Mesenchymal stem cell (in vitro differentiated cells and primary cell): ENCODE measurements at regions not wholly inside any gene's neighbourhood (a gene's known extent, or its start where the extent isn't known, plus 50 kb on each side); places are given as distances from the start of the nearest gene placed in this dataset.

Source experiments
- DNase-seq: peaks from one replicate; pipeline ENCODE4 v3.0.0-alpha.2; 2013
- H2AFZ ChIP-seq: one replicate; pipeline ENCODE4 v1.6.1; 2013; ENCODE audit warnings: low read depth, mild to moderate bottlenecking, control low read depth, inconsistent platforms, low read length, moderate library complexity
- H2AK5ac ChIP-seq: 2 replicates; pipeline ENCODE4 v1.6.1; 2013; ENCODE audit warnings: low read length, moderate library complexity, mild to moderate bottlenecking, inconsistent platforms; ENCODE audit not compliant: severe bottlenecking
- H2BK120ac ChIP-seq: one replicate; pipeline ENCODE4 v1.6.1; 2013; ENCODE audit warnings: low read depth, mild to moderate bottlenecking, inconsistent platforms, low read length, moderate library complexity
- H2BK12ac ChIP-seq, 2 experiments: one replicate each; pipeline ENCODE4 v1.6.1; 2013; ENCODE audit warnings: inconsistent platforms in 2 of 2, low read length in 2 of 2, mild to moderate bottlenecking in 2 of 2, moderate library complexity in 2 of 2, control low read depth in 1 of 2
- H2BK15ac ChIP-seq: one replicate; pipeline ENCODE4 v1.6.1; 2013; ENCODE audit warnings: mild to moderate bottlenecking, low read depth, inconsistent platforms; ENCODE audit not compliant: poor library complexity, severe bottlenecking
- H2BK5ac ChIP-seq: 2 replicates; pipeline ENCODE4 v1.6.1; 2013; ENCODE audit warnings: low read depth, mild to moderate bottlenecking, low read length, control low read depth, inconsistent platforms; ENCODE audit not compliant: poor library complexity, severe bottlenecking
- H3K14ac ChIP-seq, 2 experiments: one replicate each; pipeline ENCODE4 v1.6.1; 2013; ENCODE audit warnings: inconsistent platforms in 2 of 2, low read length in 2 of 2, control low read depth in 1 of 2, mild to moderate bottlenecking in 1 of 2, moderate library complexity in 1 of 2
- H3K18ac ChIP-seq, 2 experiments: one replicate each; pipeline ENCODE4 v1.6.1; 2013; ENCODE audit warnings: inconsistent platforms in 2 of 2, low read length in 2 of 2, control low read depth in 1 of 2, low read depth in 1 of 2, mild to moderate bottlenecking in 1 of 2
- H3K23ac ChIP-seq, 2 experiments: one replicate each; pipeline ENCODE4 v1.6.1; 2013; ENCODE audit warnings: inconsistent platforms in 2 of 2, low read length in 2 of 2, mild to moderate bottlenecking in 2 of 2, moderate library complexity in 2 of 2, control low read depth in 1 of 2
- H3K27ac ChIP-seq: 2 replicates; pipeline ENCODE4 v1.5.1; 2013; ENCODE audit warnings: mild to moderate bottlenecking, moderate library complexity, low read length, control low read depth, inconsistent platforms; ENCODE audit not compliant: poor library complexity, severe bottlenecking
- H3K27me3 ChIP-seq, 2 experiments: 2 replicates each; pipeline versions ENCODE4 v1.6.1 to v1.7.0; 2013; ENCODE audit warnings: low read length in 2 of 2, mild to moderate bottlenecking in 2 of 2, moderate library complexity in 2 of 2, control low read depth in 1 of 2, inconsistent platforms in 1 of 2; ENCODE audit not compliant: control insufficient read depth in 1 of 2, insufficient read depth in 1 of 2
- H3K36me3 ChIP-seq, 2 experiments: 2 replicates each; pipeline versions ENCODE4 v1.6.1 to v1.7.0; 2013; ENCODE audit warnings: low read length in 2 of 2, control low read depth in 1 of 2, inconsistent platforms in 1 of 2, low read depth in 1 of 2, mild to moderate bottlenecking in 1 of 2; ENCODE audit not compliant: insufficient read depth in 2 of 2, control insufficient read depth in 1 of 2
- H3K4ac ChIP-seq, 2 experiments: one replicate each; pipeline ENCODE4 v1.6.1; 2013; ENCODE audit warnings: inconsistent platforms in 2 of 2, low read length in 2 of 2, mild to moderate bottlenecking in 2 of 2, moderate library complexity in 2 of 2, control low read depth in 1 of 2, low read depth in 1 of 2
- H3K4me1 ChIP-seq: 2 replicates; pipeline ENCODE4 v1.6.1; 2013; ENCODE audit warnings: low read depth, low read length, control low read depth; ENCODE audit not compliant: control insufficient read depth, insufficient read depth
- H3K4me2 ChIP-seq: 2 replicates; pipeline ENCODE4 v1.6.1; 2013; ENCODE audit warnings: low read length, mild to moderate bottlenecking, inconsistent platforms; ENCODE audit not compliant: poor library complexity, severe bottlenecking
- H3K4me3 ChIP-seq, 2 experiments: 2 replicates each; pipeline versions ENCODE4 v1.5.1 to v1.7.0; 2013; ENCODE audit warnings: low read length in 2 of 2, mild to moderate bottlenecking in 2 of 2, control low read depth in 1 of 2, low read depth in 1 of 2; ENCODE audit not compliant: insufficient read depth in 1 of 2
- H3K79me1 ChIP-seq: replicated peaks from 2 replicates; pipeline ENCODE4 v1.6.1; 2013; ENCODE audit warnings: mild to moderate bottlenecking, control low read depth, low read length, inconsistent platforms; ENCODE audit not compliant: poor library complexity, severe bottlenecking
- H3K9ac ChIP-seq: 2 replicates; pipeline ENCODE4 v1.7.0; 2013; ENCODE audit warnings: mild to moderate bottlenecking, low read length, moderate library complexity
- H3K9me3 ChIP-seq: 2 replicates; pipeline ENCODE4 v1.7.0; 2013; ENCODE audit warnings: mild to moderate bottlenecking, low read length; ENCODE audit not compliant: control insufficient read depth
- H4K8ac ChIP-seq: one replicate; pipeline ENCODE4 v1.6.1; 2013; ENCODE audit warnings: inconsistent platforms, mild to moderate bottlenecking, low read length, moderate library complexity
- H4K91ac ChIP-seq: one replicate; pipeline ENCODE4 v1.6.1; 2013; ENCODE audit warnings: mild to moderate bottlenecking, low read length, inconsistent platforms
- WGBS: methylation state at CpG from one replicate; pipeline ENCODE4 v1.1.7; 2013; ENCODE audit warnings: mixed read lengths; 5-methylcytosine and 5-hydroxymethylcytosine counted together

GRCh38 chr2:10240161-10240681, 62.5 kb upstream of the HPCAL1 start:
- Histone ChIP-seq H3K4me3 (no peak overlapping the region), H3K4me1 (no peaks in the 10 kb centered on the region), H3K18ac (no peak overlapping the region), H2BK5ac (no peak overlapping the region), H3K9ac (no peak overlapping the region), H3K14ac (no peak overlapping the region), H2AK5ac (no peak overlapping the region), H3K27me3 (peaks cover 27 to 79% of the 10 kb centered on the region in 2 experiments), H4K8ac (no peak overlapping the region), H4K91ac (no peak overlapping the region), H2AFZ (no peak overlapping the region), H2BK15ac (no peak overlapping the region), H3K4me2 (no peak overlapping the region), H3K36me3 (peaks cover 0 to 2% of the 10 kb centered on the region in 2 experiments), H3K4ac (no peak overlapping the region), H3K23ac (no peak overlapping the region), H2BK120ac (no peak overlapping the region), H3K79me1 (no peaks in the 10 kb centered on the region), H2BK12ac (no peak overlapping the region), H3K27ac (no peak overlapping the region), H3K9me3 (no peaks in the 10 kb centered on the region)
- DNase-seq = no peak
- WGBS = 90% methylated on average over 18 of the region's 18 CpGs

DNA sequence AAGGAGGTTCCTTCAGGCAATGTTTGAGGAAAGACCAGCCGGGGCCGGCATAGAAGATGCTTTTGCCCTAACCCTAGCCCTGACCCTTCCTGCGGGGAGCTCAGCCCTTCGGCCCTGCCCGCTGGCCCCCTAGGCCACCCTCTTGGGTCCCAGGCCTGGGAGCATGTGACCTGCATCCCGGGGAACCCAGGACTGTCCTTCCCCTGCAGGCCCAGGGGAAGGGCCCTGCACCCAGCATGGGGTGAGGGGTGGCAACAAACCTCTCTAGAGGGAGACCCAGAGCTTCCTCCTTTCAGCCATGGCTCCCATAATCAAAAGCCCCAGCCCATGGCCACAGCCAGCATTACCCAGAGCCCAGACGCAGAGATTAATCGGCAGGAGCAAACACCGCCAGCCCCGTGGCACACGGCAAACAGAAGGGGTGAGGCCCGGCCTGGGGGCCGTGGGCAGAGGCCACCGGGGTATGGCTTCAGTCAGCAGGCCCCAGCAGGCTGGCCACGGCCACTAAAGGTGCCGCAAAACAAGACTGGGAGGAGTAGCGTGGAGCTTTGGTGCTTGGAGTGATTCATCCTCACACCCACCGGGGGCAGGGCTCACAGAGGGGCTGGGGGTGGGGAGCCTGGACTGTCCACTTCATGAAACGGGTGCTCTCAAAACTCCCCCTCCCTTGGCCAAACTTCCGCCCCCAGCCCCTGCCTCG, 61.6 kb upstream of the HPCAL1 start:
- no peak overlapping the region for H3K27ac ChIP-seq
- peaks cover 0 to 2% of the 10 kb centered on the region in 2 experiments for H3K36me3 ChIP-seq
- 88% methylated on average over 21 of the region's 21 CpGs for WGBS
- H4K91ac ChIP-seq = no peak overlapping the region
- H3K9me3 ChIP-seq = no peaks in the 10 kb centered on the region
- H2BK12ac ChIP-seq = no peak overlapping the region
- H3K4ac ChIP-seq = no peak overlapping the region
- H3K14ac ChIP-seq = no peak overlapping the region
- no peak overlapping the region for H2BK5ac ChIP-seq
- no peak overlapping the region for H3K18ac ChIP-seq
- no peak for DNase-seq
- no peak overlapping the region for H3K4me3 ChIP-seq
- H3K23ac ChIP-seq = no peak overlapping the region
- no peak overlapping the region for H3K9ac ChIP-seq
- no peaks in the 10 kb centered on the region for H3K4me1 ChIP-seq
- no peak overlapping the region for H4K8ac ChIP-seq
- H2AK5ac ChIP-seq = no peak overlapping the region
- no peak overlapping the region for H2BK15ac ChIP-seq
- no peaks in the 10 kb centered on the region for H3K79me1 ChIP-seq
- no peak overlapping the region for H2BK120ac ChIP-seq
- H3K4me2 ChIP-seq = no peak overlapping the region
- peaks cover 29 to 78% of the 10 kb centered on the region in 2 experiments for H3K27me3 ChIP-seq
- no peak overlapping the region for H2AFZ ChIP-seq

- Histone ChIP-seq H3K9me3 (no peaks in the 10 kb centered on the region), H3K14ac (no peak overlapping the region), H2AFZ (no peak overlapping the region), H2BK5ac (no peak overlapping the region), H3K27me3 (peaks cover 30 to 78% of the 10 kb centered on the region in 2 experiments), H3K4me3 (no peak overlapping the region), H2BK15ac (no peak overlapping the region), H2BK120ac (no peak overlapping the region), H3K18ac (no peak overlapping the region), H3K23ac (no peak overlapping the region), H3K4me2 (no peak overlapping the region), H3K9ac (no peak overlapping the region), H2BK12ac (no peak overlapping the region), H3K4ac (no peak overlapping the region), H4K8ac (no peak overlapping the region), H2AK5ac (no peak overlapping the region), H3K4me1 (no peaks in the 10 kb centered on the region), H3K79me1 (no peaks in the 10 kb centered on the region), H4K91ac (no peak overlapping the region), H3K27ac (no peak overlapping the region), H3K36me3 (peaks cover 0 to 2% of the 10 kb centered on the region in 2 experiments)
- no peak for DNase-seq
- 93% methylated on average over 20 of the region's 20 CpGs for WGBS
Observed at GRCh38 chr2:10241641-10242430, 60.9 kb upstream of the HPCAL1 start.

GRCh38 chr2:10242451-10242850, 60.3 kb upstream of the HPCAL1 start:
- no peak overlapping the region for H3K4me2 ChIP-seq
- no peak overlapping the region for H3K27ac ChIP-seq
- no peak overlapping the region for H4K8ac ChIP-seq
- H2BK12ac ChIP-seq = no peak overlapping the region
- no peak overlapping the region for H2AFZ ChIP-seq
- 96% methylated on average over 15 of the region's 15 CpGs for WGBS
- H3K4me1 ChIP-seq = no peaks in the 10 kb centered on the region
- H3K23ac ChIP-seq = no peak overlapping the region
- no peak overlapping the region for H3K18ac ChIP-seq
- H2AK5ac ChIP-seq = no peak overlapping the region
- H2BK5ac ChIP-seq = no peak overlapping the region
- H3K9ac ChIP-seq = no peak overlapping the region
- no peaks in the 10 kb centered on the region for H3K79me1 ChIP-seq
- H3K36me3 ChIP-seq = peaks cover 0 to 2% of the 10 kb centered on the region in 2 experiments
- DNase-seq = no peak
- no peak overlapping the region for H4K91ac ChIP-seq
- no peak overlapping the region for H2BK120ac ChIP-seq
- H3K14ac ChIP-seq = no peak overlapping the region
- H2BK15ac ChIP-seq = no peak overlapping the region
- no peaks in the 10 kb centered on the region for H3K9me3 ChIP-seq
- no peak overlapping the region for H3K4me3 ChIP-seq
- no peak overlapping the region for H3K4ac ChIP-seq
- H3K27me3 ChIP-seq = peaks cover 28 to 73% of the 10 kb centered on the region in 2 experiments
